WTC11 (cell line): ENCODE measurements at regions not wholly inside any gene's neighbourhood (a gene's known extent, or its start where the extent isn't known, plus 50 kb on each side); places are given as distances from the start of the nearest gene placed in this dataset.

Experiments used
- ATAC-seq: fragments of 200-7000 bp; cut with Tn5 transposase; 2 replicates; pipeline ENCODE4 v1.10.0; 2021; ENCODE audit warnings: mild to moderate bottlenecking, moderate library complexity
- CTCF ChIA-PET: fragments of 300-600 bp; sonication (Branson Sonifier 250); formaldehyde crosslinking; loops from one replicate; lab custom pipeline; 2021; ENCODE audit warnings: antibody characterized with exemption; lab: Charles Lee
- POLR2A ChIA-PET: fragments of 350-600 bp; sonication (Branson Sonifier 250); formaldehyde crosslinking; loops from one replicate; lab custom pipeline; 2021; ENCODE audit warnings: antibody characterized with exemption; lab: Charles Lee
- DNase-seq: peaks from one replicate; pipeline ENCODE4 v3.0.0; 2021; ENCODE audit warnings: low spot score
- H3K27ac Mint-ChIP-seq: 2 replicates; pipeline ENCODE4 v1.8.0; 2021; ENCODE audit warnings: mixed read lengths
- H3K27me3 Mint-ChIP-seq: 2 replicates; pipeline ENCODE4 v1.8.0; 2021; ENCODE audit warnings: low read depth, mild to moderate bottlenecking, moderate library complexity, mixed read lengths
- H3K36me3 Mint-ChIP-seq: 2 replicates; pipeline ENCODE4 v1.8.0; 2021; ENCODE audit warnings: mixed read lengths
- H3K4me1 Mint-ChIP-seq: 2 replicates; pipeline ENCODE4 v1.8.0; 2022; ENCODE audit warnings: mixed read lengths
- H3K4me3 Mint-ChIP-seq: 2 replicates; pipeline ENCODE4 v1.8.0; 2021; ENCODE audit warnings: mild to moderate bottlenecking, moderate library complexity, mixed read lengths
- H3K9me3 Mint-ChIP-seq: 2 replicates; pipeline ENCODE4 v1.8.0; 2021; ENCODE audit warnings: mixed read lengths
- AR ChIP-seq: fragments of 250-450 bp; sonication (Bioruptor Pico); IDR thresholded peaks from 2 replicates; pipeline ENCODE4 v1.9.0; 2021; ENCODE audit warnings: mild to moderate bottlenecking
- ATF6 ChIP-seq: sonication (generic); formaldehyde crosslinking; IDR thresholded peaks from 2 replicates; pipeline ENCODE4 v1.8.1; 2023; ENCODE audit warnings: mild to moderate bottlenecking, missing genetic modification reagents
- CBFB ChIP-seq: sonication (generic); formaldehyde crosslinking; IDR thresholded peaks from 2 replicates; pipeline ENCODE4 v1.8.1; 2022; ENCODE audit warnings: mild to moderate bottlenecking, low read depth, missing genetic modification reagents
- JUN ChIP-seq: sonication (generic); formaldehyde crosslinking; IDR thresholded peaks from 2 replicates; pipeline ENCODE4 v1.8.0; 2023; ENCODE audit warnings: mild to moderate bottlenecking, missing genetic modification reagents
- NFYB ChIP-seq: sonication (generic); formaldehyde crosslinking; conservative IDR thresholded peaks from 2 replicates; pipeline ENCODE4 v1.8.0; 2022; ENCODE audit warnings: low read depth, missing genetic modification reagents
- NR1H2 ChIP-seq: sonication (generic); formaldehyde crosslinking; IDR thresholded peaks from 2 replicates; pipeline ENCODE4 v1.9.0; 2021; ENCODE audit warnings: mild to moderate bottlenecking, moderate library complexity, missing genetic modification reagents
- NR2C2 ChIP-seq: sonication (generic); formaldehyde crosslinking; IDR thresholded peaks from 2 replicates; pipeline ENCODE4 v1.8.0; 2022; ENCODE audit warnings: mild to moderate bottlenecking, missing genetic modification reagents
- RELA ChIP-seq: sonication (generic); formaldehyde crosslinking; IDR thresholded peaks from 2 replicates; pipeline ENCODE4 v1.8.1; 2022; ENCODE audit warnings: missing genetic modification reagents, mild to moderate bottlenecking, borderline replicate concordance
- ZBTB43 ChIP-seq: sonication (generic); formaldehyde crosslinking; IDR thresholded peaks from 2 replicates; pipeline ENCODE4 v1.8.1; 2023; ENCODE audit warnings: mild to moderate bottlenecking, missing genetic modification reagents
- ZNF232 ChIP-seq: sonication (generic); formaldehyde crosslinking; IDR thresholded peaks from 2 replicates; pipeline ENCODE4 v1.8.0; 2022; ENCODE audit warnings: mild to moderate bottlenecking, missing genetic modification reagents
- ZNF512 ChIP-seq: sonication (generic); formaldehyde crosslinking; IDR thresholded peaks from 2 replicates; pipeline ENCODE4 v1.8.1; 2022; ENCODE audit warnings: missing genetic modification reagents, borderline replicate concordance
- ZNF532 ChIP-seq: fragments of 250-450 bp; sonication (Bioruptor Pico); IDR thresholded peaks from 2 replicates; pipeline ENCODE4 v1.9.0; 2021; ENCODE audit warnings: mild to moderate bottlenecking, borderline replicate concordance

- TF ChIP-seq ZNF532 (CRISPR knock-in tag), result no peak
- no peak for TF ChIP-seq CBFB (CRISPR knock-in tag)
- no peak for TF ChIP-seq AR (CRISPR knock-in tag)
- no peak for TF ChIP-seq JUN (CRISPR knock-in tag)
- no peak for TF ChIP-seq NR1H2
- no peak for TF ChIP-seq ZBTB43 (CRISPR knock-in tag)
- TF ChIP-seq ATF6, result no peak
Measured at GRCh38 chr2:7861910-7862702, 819.8 kb upstream of the ID2 start (continued).

GRCh38 chr2:7866104-7866503, 815.8 kb upstream of the ID2 start:
- no peak for DNase-seq
- no peak overlapping the region for H3K27ac Mint-ChIP-seq
- no peaks in the 10 kb centered on the region for H3K27me3 Mint-ChIP-seq
- ATAC-seq, result no peak
- peaks cover 7% of the 10 kb centered on the region; the same call in 1 of the 2 replicates for H3K9me3 Mint-ChIP-seq
- no peak overlapping the region for H3K4me3 Mint-ChIP-seq
- peaks cover 28% of the 10 kb centered on the region for H3K36me3 Mint-ChIP-seq
- peaks cover 41% of the 10 kb centered on the region for H3K4me1 Mint-ChIP-seq
- CTCF ChIA-PET, result no interaction called here
- TF ChIP-seq NFYB (CRISPR knock-in tag), result no peak
- no peak for TF ChIP-seq NR2C2 (CRISPR knock-in tag)
- TF ChIP-seq RELA (CRISPR knock-in tag), result no peak
- no peak for TF ChIP-seq ZNF232 (CRISPR knock-in tag)
- no peak for TF ChIP-seq ZNF512 (CRISPR knock-in tag)
- POLR2A ChIA-PET, result no interaction called here
